Esophagus muscularis mucosa (tissue), 3 donors: ENCODE measurements at regions not wholly inside any gene's neighbourhood (a gene's known extent, or its start where the extent isn't known, plus 50 kb on each side); places are given as distances from the start of the nearest gene placed in this dataset.

Experiments
- CTCF ChIP-seq, 3 experiments: fragments of 200-600 bp in 2 of 3; fragments of 450-650 bp in 1 of 3; sonication (generic) in 2 of 3; IDR thresholded peaks; one replicate each; pipeline ENCODE4 v1.5.1; 2017 to 2019; ENCODE audit warnings: antibody characterized with exemption in 3 of 3, mild to moderate bottlenecking in 2 of 3, moderate library complexity in 1 of 3
- EP300 ChIP-seq: sonication (generic); formaldehyde crosslinking; IDR thresholded peaks from one replicate; pipeline ENCODE4 v1.6.1; 2017; ENCODE audit warnings: antibody characterized with exemption

GRCh38 chr3:86554383-86554782 is 436.6 kb downstream of the VGLL3 start:
- TF ChIP-seq EP300 (no peak), CTCF (IDR thresholded peaks at IDR 0.05) (no peak)
